GM13977 (cell line): ENCODE measurements at regions not wholly inside any gene's neighbourhood (a gene's known extent, or its start where the extent isn't known, plus 50 kb on each side); places are given as distances from the start of the nearest gene placed in this dataset.
"Not testable (repeated sequence)": the region's sequence is repeated elsewhere in the genome, so short reads cannot be mapped to it uniquely, and the experiment has no call there.

Source experiments
- DNase-seq: peaks from one replicate; pipeline ENCODE4 v3.0.0; 2012; ENCODE audit warnings: low spot score
- in situ Hi-C: fragments of 300-500 bp; cut with MboI; formaldehyde crosslinking; loops from one replicate; pipeline ENCODE4 v1.12.0; 2022; ENCODE audit warnings: low sequenced_read_pairs, low pct_unique_long_range_greater_than_20kb, mixed read lengths, inconsistent platforms; ENCODE audit not compliant: unreplicated experiment
- TF ChIP-seq, protein P1 (sequence below): IDR thresholded peaks from 2 replicates; pipeline ENCODE4 v1.5.1; 2012; ENCODE audit warnings: mild to moderate bottlenecking, control low read depth; ENCODE audit not compliant: insufficient read depth; ENCODE audit errors: extremely low read depth, missing control alignments

DNA sequence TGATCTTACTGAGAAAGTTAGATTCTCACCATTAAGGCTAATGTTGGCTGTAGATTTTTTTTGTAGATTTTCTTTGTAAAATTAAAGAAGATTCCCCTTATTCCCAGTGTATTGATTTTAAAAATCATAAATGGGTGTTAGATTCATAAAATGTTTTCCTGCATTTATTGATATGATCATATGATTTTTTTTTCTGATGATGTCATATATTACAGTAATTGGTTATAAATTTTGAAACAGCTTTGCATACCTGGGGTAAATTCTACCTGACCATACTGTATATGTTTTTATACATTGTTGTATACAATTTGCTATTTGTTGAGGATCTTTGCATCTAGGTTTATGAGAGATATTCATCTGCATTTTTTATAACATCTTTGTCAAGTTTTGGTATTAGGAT is 880.3 kb upstream of the GRIA3 start:
- TF ChIP-seq, protein P1, sequence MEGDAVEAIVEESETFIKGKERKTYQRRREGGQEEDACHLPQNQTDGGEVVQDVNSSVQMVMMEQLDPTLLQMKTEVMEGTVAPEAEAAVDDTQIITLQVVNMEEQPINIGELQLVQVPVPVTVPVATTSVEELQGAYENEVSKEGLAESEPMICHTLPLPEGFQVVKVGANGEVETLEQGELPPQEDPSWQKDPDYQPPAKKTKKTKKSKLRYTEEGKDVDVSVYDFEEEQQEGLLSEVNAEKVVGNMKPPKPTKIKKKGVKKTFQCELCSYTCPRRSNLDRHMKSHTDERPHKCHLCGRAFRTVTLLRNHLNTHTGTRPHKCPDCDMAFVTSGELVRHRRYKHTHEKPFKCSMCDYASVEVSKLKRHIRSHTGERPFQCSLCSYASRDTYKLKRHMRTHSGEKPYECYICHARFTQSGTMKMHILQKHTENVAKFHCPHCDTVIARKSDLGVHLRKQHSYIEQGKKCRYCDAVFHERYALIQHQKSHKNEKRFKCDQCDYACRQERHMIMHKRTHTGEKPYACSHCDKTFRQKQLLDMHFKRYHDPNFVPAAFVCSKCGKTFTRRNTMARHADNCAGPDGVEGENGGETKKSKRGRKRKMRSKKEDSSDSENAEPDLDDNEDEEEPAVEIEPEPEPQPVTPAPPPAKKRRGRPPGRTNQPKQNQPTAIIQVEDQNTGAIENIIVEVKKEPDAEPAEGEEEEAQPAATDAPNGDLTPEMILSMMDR: no peak
- DNase-seq: no peak
- in situ Hi-C loops: no loop called here

DNA sequence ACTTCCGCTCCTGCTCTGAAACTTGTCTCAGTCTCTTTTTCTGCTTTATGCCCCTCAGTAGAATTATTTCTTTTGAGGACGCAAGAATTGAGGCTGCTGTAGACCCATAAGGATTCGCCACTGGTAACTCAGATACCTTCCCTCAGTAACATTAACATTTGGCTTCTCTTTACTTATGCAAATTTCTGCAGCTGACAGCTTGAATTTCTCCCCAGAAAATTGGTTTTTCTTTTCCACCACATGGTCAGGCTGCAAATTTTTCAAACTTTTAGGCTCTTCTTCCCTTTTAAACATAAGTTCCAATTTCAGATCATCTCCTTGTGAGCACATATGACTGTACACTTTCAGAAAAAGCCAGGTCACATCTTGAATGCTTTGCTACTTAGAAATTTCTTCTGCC is 839.3 kb upstream of the GRIA3 start:
- TF ChIP-seq, protein P1: no peak
- DNase-seq: no peak
- in situ Hi-C loops: no loop called here

DNA sequence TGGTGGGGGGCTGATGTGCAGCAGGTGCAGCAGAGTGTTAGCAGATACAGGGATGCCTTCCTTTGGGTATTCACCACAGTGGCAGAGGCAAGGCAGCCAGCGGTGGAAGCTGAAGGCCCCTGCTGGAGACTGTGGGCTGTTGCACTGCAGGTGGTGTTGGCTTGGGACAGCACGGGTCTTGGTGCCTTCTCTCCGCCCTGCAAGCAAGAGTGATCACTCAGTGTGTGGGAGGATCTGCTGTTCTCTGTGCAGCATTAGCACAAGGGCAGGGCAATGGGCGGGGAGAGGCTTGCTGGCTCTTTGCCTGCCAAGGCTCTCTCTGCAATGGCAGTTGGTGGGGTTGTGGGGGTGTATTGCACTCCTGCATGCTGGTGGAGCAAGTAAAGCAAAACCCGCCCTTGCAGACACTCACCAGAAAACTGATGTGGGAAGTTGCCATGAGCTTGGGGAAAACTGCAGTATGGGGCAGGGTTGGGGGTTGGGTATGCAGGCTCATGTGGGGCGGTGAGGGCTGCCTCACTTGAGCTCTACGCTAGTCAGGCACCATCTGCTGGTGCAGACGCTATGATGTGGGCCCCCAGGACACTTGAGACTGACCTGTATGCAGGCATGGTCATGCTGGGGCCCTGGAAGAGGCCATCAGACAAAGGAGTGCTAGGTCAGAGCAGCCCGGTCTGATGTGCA is 820.8 kb upstream of the GRIA3 start:
- DNase-seq: no peak
- in situ Hi-C loops: no loop called here
- TF ChIP-seq, protein P1: no peak

DNA sequence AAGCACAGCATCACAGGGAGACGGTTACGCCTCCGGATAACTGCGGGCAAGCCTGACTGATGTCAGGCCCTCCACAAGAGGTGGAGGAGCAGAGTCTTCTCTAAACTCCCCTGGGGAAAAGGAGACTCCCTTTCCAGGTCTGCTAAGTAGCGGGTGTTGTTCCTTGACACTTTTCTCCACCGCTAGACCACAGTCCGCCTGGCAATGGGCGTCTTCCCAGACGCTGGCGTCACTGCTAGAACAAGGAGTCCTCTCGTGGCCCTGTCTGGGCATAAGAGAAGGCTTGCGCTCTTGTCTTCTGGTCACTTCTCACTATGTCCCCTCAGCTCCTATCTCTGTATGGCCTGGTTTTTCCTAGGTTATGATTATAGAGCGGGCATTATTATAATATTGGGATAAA is 808.5 kb upstream of the GRIA3 start:
- in situ Hi-C loops, DNase-seq: not testable (repeated sequence)

DNA sequence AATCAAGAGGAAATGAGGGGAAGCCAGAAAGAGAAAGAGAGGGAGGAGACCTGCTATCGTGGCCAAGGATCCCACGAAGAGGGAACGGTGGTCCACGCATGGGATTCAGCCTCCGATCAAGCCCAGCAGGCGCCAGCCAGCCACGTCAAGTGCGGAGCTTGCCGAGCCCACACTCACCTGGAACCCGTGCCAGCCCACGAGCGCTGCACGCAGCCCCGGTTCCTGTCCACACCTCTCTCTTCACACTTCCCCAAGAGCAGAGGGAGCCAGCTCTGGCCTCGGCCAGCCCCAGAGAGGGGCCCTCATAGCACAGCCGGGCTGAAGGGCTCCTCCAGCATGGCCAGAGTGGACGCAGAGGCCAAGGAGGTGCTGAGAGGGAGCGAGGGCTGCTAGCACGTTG is 795.1 kb upstream of the GRIA3 start:
- in situ Hi-C loops: no loop called here
- TF ChIP-seq, protein P1: no peak
- DNase-seq: no peak

DNA sequence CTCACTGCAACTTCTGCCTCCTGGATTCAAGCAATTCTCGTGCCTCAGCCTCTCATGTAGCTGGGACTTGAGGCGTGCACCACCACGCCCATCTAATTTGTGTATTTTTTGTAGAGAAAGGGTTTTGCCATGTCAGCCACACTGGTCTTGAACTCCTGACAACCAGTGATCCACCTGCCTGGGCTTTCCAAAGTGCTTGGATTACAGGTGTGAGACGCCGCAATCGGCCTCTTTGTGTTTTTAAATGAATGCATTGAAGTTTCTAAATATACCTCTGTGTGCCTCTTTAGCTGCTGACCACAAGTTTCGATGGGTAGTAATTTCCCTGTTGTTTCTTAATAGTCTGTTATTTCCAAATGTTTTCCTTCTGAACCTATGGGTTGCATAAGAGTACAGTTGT is 765.3 kb upstream of the GRIA3 start:
- in situ Hi-C loops: no loop called here
- TF ChIP-seq, protein P1: no peak
- DNase-seq: no peak

DNA sequence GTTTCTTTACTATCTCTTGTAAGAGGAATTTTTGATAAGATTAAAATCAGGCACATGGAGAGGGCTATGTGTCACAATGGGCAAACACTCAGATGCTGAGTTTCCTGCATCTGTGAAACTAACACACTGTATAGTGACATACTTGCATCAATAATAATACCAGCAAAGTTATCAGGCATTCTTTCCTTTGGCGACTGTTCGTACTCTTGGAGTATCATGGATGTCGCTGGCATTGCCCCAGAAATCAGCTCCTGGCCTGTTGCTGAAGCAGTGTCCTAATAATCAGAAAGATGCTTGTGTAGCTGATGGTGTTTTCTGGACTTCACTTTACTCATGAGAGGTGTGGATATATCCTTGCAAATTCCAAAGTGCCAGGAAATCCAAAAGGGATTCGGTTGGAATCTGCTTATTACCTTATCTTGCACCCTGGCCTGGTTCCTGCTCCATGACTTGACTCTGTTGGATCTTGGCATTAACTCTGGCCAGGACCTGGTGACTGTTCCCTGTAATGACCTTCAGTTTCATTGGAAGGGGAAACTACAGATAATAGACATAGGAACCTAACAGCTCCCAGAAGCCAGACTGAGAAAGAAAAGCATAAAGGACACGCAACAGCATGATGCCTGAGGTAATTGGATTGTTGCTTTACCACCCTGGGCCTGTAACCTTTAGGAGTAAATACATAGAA is 762.5 kb upstream of the GRIA3 start:
- DNase-seq: no peak
- in situ Hi-C loops: no loop called here
- TF ChIP-seq, protein P1: no peak
